HG03039 (cell line): ENCODE measurements at regions not wholly inside any gene's neighbourhood (a gene's known extent, or its start where the extent isn't known, plus 50 kb on each side); places are given as distances from the start of the nearest gene placed in this dataset.

Source experiments
- ATAC-seq: cut with Tn5 transposase; IDR thresholded peaks from one replicate; pipeline ENCODE4 v1.9.1; 2021; ENCODE audit warnings: mild to moderate bottlenecking, moderate library complexity; ENCODE audit not compliant: unreplicated experiment

DNA sequence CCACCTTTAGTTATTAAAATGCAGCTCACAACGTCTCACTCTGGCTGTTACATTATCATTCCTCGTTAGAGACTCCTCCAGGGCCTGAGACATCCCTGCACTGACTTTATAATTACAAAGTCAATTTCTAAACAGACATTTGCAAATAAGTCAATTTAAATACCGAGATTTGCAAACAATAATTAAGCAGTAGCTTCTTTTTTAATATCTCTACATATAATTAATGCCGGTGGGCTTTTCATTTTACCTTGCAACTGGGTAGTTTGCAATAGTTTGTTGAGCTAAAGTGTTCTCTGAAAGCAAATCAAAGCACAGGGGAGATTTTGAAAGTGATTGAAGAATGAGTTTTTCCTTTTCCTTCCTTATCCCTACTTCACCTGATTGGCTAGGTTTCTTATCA lies 154.4 kb downstream of the TLR4 start:
- no peak for ATAC-seq

DNA sequence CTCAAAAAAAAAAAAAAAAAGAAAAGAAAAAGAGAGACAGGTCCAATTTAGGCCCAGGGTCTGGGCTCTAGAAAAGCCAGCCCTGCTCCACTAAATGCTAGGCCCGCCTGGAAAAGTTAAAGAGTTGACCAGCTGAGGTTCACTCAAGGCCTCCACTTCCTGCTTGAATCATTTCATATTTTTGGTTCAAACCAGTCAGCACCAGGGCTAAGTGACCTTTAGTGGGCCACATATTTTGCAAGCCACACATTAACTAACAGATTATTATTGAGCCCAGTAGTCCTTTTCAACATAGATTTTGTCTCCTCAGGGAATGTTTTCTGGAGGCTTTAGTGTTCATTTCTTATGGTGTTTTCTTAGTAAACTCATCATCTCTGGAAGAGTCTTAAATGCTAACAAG lies 156.6 kb downstream of the TLR4 start:
- no peak for ATAC-seq

DNA sequence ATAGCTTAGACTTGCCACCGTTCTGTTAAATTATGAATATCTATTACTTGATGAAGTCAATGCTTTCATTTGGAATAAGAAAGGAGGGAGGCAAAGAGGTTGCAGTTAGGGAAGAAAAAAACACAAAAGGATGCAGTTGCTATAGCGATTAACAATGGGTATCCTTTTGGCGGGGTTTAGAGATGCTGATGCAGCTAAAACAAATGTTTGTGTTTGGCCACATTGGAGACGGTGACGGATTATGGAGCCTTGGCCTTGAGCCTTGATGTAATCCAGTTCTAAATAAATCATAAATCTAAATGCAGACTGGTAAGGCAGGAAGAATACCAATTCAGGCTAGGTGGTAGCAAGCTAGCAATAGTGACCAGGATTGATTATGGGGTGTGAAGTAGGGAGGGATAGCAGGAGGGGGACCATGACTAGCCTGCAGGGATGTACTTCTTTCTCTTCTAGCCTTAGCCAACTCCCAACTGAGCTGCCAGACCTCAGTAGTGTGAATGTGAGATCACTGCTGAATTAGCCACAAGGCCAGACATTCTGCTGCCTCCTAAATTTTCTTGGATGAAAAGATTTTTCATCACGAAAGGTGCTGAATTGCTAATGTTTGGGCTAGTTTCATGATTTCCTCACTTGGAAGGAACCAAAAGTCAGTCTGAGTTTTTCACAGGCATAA lies 160.3 kb downstream of the TLR4 start:
- no peak for ATAC-seq

DNA sequence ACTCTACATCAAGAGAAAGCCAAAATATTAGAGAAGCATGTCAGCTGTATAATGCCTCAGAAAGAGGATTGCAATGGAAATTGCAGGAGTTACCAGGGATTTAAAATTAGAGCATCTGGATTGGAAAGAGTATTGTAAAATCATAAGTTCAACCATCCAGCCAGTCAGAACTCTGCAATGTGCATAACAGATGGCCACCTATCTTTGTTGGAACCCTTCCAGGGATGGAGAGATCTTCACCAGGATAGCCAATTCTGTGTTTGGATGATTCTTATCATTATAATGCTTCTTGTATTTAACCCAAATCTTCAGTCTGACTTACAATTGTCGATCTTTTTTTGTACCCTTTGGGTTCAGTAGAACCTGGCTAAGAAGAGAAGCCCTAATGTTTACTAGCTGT lies 164.4 kb downstream of the TLR4 start:
- no peak for ATAC-seq

DNA sequence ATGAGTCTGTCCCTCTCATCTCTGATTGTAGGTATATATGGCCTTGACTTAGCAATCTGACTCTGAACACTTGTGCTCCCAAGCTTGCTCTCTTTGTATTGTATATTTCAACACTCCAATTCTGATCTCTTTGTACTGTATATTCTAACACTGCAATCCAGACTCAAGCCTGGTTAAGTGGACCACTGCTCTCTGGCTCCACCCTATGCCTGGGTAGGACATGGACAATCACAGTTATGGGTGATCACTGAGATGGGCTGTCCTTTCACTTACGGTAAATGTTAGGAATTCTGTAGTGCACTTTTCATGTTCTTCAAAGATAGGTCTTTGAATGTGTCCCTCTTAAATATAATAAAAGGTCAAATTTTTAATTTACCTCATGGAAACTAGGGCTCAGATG lies 165.1 kb downstream of the TLR4 start:
- ATAC-seq, result no peak

DNA sequence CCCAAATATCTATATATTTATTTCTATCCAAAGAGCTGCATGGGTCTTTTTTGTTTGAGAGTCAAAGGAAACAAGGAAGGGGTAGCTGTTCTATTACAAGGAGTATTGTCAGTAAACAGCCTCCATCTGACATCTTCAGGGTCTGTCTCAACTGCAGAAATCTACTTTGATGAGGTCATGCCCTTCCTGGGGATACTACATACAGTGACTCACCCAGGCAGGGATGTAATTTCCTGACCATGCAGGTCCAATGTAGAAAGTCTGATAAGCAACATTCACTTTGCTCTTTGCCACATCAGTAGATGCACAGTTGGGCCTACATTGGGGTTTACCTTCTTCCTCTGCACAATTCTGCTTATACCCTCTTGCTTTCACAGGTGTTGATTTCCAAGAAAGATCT lies 165.5 kb downstream of the TLR4 start:
- no peak for ATAC-seq

DNA sequence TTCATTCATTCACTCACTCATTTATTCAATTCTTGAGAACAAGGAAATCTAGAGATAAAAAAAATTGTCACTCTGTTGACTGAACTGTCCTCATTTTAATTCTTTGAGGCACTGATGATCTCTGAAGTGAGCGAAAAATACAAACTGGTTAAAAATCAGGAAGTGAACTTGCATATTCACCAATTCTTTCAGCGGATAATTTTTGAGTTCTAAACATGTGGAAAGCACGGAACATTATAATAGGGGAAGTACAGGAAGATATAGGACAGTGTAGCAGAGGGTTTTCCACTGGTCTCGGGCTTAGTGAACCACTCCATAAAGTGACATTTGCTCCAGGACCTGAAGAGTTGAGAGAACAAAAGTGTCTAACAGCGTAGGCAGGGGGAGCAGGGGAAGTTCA lies 169.5 kb downstream of the TLR4 start:
- ATAC-seq, result no peak

DNA sequence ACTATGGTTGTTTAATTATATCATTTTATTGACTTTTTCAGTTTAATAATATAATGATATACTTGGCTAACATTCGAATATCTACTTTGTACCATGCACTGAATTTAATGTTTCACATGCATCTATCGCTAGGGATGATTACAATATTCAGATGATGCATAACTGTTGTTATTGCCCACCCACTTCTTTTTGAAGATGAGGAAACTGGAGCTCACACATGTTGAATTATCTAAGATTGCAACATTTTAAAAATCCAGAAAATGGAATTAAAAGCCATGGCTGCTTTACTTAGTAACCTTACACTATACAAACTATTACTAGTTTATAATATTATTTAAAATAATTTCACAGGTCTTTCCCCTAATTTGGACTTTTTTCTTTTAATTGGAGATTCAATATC lies 171.7 kb downstream of the TLR4 start:
- ATAC-seq, result no peak

DNA sequence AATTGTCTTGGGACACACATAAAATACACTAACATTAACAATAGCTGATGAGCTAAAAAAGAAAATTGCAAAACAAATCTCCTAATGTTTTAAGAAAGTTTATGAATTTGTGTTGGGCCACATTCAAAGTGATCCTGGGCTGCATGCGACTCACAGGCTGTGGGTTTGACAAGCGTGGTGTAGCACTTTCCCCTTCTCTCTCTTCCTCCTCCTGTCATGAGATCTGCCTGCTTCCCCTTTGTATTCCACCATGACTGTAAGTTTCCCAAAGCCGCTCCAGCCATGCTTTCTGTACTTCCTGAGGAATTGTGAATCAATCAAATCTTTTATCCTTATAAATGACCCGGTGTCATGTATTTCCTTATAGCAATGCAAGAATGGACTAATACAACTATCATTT lies 178.0 kb downstream of the TLR4 start:
- ATAC-seq, result no peak

DNA sequence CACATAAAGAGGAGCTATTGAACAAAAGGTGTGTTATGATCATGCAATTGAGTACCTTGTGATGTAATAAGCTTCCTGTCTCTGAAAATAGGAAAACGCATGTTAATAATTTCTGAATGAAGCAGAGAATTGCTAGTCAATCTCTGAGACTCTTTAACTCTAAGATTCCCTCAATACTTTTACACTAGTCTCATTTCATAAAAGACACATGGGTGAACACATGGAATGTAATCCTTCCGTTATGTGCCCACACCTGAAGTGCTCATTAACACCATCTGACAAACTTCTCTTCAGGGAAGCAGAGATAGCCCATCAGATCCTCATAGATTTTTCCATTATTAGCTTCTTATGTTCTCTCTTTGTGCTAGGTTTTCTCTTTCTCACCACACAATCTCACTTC lies 182.4 kb downstream of the TLR4 start:
- no peak for ATAC-seq

DNA sequence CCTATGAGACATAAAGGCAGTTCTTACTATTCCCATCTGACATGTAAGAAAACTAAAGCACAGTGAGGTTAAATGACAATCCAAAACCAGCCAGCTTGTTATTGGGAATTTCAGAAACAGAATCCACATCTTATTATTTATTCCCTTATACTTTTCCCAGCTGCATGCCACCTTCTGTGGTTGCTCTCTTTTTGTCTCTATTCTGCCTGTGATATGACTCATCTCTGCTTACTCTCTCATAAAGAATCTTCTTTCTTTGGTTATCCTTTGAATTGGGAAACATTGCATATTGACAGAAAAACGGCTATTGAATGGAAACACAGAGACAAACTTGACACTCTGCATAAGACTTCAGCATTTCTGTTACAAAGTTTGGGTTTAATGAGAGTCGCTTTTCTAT lies 183.2 kb downstream of the TLR4 start:
- no peak for ATAC-seq

DNA sequence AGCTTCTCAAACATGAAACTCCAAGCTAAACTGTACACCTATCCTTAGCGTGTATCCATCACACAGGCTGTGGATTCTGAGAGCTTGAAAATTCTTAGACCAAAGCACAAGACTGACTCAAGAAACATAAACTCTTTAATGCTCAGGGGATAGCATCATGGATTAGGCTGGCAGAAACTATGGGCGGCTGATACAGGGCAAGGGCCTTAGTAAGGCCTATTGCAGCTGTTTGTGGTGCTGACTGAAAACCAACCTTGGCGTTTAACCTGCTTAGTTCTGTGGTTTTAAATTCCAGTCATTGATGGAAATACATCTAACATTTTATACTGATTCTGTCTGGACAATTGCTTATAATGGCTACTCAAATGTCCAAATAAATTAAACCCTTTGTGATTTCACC lies 183.7 kb downstream of the TLR4 start:
- ATAC-seq, result no peak

DNA sequence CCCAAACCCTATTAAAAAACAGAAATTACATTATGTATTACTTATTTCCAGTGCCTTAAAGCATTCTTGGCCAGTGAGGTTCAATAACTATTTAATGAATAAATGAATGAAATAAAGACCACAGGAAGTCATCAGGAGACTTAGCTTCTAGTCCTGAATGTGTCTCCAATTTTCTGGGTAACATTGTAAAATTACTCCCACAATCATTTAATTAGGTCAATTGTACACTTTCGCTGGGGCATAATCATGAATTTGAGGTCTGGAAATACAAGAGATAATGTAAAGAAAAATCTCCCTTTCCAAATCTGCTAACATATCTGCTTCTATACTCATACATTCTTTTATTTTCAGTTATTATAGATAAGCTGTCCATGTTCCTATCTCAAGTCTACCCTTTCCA lies 199.2 kb downstream of the TLR4 start:
- no peak for ATAC-seq

DNA sequence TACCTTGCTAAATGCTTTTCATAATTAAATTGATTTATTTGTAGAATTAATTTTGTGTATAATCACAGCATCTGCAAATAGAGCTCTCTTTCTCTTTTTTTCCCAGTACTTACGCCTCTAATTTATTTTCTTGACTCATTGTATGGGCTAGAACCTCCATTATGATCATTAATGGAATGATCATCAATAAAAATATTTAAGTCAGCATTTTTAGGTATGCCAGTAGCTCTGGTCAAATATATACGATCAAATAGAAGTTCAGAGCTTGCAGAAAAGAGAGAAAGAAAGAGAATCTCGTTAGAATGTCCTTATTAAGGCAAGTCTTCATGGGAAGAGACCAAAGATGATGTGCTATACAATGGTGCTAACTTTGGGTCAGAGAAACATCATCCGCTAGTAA lies 202.6 kb downstream of the TLR4 start:
- no peak for ATAC-seq

DNA sequence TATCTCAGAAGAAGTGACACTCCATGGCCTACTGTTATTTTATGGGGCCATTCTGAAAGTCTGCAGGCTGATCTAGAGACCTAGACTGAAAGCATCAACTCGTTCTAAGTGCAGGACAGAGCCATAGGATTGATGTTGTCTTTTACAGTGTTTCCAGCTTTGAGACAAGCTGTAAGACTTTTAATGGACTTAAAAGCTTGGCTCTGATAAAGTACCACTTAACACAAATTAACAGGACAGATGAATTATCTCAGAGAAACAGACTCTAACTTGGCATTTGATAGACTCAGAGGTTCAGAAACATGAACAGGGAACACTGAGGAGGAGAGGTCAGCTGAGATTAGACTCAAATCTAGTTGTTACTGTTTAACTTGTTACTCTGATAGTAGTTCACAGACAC lies 203.2 kb downstream of the TLR4 start:
- no peak for ATAC-seq

DNA sequence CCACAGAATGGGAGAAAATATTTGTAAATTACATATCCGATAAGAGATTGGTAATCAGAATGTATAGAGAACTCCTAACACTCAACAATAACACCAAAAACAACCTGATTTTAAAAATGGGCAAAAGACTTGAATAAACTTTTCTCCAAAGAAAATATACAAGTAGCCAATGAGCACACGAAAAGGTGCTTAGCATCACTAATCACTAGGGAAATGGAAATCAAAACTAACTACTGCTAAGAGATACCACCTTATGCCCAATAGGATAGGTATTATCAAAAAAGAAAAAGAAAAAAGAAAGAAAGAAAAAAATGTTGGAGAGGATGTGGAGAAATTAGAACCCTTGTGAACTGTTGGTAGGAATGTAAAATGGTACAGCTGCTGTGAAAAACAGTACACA lies 212.1 kb downstream of the TLR4 start:
- no peak for ATAC-seq

DNA sequence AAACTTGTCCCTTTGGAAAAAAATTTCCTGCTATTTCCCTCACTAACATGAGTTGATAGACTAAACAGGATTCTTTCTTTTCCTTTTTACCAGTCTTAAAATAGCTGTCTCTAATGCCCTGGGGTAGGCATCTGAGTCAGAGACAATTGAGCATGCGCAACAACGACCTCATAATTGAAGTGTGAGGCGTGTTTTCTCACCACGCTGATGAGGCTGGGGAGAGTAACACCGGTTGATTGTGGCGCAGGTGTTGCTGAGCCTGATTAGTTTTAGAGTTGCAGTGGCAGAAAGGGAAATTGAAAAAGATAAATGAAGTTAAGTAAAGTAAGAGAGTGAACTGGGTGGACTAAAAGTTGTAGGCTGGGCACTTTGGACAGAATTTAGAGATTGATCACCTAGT lies 213.7 kb downstream of the TLR4 start:
- no peak for ATAC-seq

DNA sequence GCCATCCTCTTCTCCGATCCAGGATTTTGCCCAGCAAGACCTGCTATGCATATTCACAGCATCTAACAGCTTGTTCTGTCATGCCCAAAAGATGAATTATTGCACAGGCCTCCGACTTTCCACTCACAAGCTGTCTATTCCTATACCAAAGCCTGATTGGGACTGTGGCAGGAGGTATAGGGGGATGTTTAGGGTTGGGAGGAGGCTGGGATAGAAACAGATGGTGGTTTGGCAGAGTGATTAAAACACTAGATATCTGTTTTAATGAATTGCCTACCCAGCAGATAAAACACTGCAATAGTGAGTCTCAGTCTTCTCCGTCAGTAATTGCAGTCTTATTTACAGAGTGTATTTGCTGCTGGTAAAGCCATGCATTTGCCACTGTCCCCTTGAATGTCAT lies 215.3 kb downstream of the TLR4 start:
- ATAC-seq, result no peak

DNA sequence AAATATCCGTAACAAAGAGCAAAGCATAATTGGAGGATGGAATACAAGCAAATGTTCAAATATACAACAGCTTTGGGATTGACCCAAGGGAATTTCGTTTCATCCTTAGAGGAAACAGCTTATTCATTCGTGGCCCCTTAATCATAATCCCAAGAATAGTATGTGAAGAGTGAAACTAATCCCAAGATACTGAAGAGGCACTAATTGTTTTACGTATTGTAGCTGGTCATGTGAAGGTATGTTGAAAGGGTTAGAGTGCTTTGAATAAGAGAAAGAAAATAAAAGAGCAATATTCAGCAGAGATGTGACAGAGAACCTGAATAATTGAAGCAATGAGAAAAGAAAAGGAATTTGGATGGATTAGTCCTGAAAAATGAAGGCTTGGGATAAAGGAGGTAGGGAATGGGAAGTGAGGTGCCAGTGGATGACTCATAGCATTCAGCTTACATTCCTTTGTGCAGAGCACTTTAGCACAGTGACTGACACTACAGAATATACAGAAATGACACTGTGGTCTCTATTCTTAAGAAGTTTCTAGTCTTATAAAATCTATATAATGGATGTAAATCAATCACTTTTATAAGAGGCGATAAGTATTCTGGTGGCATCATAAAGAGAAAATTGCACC lies 221.9 kb downstream of the TLR4 start:
- no peak for ATAC-seq

DNA sequence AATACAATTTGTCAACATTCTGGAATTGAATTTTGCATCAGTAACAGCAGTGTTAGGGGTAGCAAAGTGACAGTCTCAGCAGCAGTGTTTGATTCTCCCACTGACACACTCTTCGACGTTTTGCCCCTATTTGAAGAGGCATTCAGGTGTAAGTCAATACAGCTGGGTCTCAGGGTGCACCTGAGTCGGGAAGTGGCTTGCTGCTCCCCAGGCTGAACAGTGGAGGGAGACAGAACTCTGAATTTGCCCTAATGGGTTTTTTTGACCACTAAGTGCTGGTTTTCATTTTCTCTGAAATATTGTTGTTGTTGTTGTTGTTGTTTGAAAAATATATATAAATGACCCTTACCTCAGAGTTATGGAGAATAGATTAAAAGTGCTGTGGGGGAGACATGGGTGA lies 223.2 kb downstream of the TLR4 start:
- ATAC-seq, result no peak

DNA sequence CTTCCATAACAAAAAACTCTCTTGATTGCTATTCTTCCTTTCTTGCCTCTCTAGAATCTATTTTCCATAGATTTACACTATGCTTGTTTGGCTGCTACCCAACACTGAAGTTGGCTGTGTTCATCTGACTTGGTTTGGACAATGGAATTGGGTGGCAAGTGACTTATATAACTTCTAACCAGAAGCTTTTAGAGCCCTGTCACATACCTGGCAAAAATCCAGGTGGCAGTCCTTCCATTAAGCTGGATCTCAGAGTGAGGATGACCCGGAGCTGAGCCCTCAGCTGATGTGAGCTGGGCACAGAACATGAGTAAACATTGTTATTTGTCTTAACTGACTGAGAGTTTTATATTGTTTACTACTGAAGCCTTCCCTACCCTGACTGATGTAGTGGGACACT lies 225.7 kb downstream of the TLR4 start:
- no peak for ATAC-seq

DNA sequence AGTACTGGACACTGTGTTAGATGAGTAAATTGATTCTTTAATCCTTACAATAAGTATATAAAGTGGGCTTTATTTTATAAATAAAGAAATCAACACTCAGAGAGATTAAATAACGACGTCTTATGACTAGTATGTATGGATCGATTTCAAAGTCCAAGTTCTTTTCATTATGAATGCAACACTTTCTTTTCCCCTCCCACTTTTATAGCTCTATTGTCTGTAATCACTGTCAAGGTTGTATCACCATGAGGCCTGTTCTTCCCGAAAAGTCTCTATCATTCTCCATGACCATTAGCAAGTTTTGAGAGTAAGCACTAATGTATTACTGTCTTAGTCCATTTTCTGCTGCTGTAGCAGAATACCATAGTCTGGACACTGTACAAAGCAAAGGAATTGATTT lies 228.4 kb downstream of the TLR4 start:
- ATAC-seq, result no peak
